MCF 10A (cell line): ENCODE measurements at regions not wholly inside any gene's neighbourhood (a gene's known extent, or its start where the extent isn't known, plus 50 kb on each side); places are given as distances from the start of the nearest gene placed in this dataset.

Experiments
- BruUV-seq: library from RNA; stranded (reverse); fragments of 400-500 nt; replicated peaks from 2 replicates; lab custom pipeline; 2021; lab: Mats Ljungman, UMichigan
- CTCF ChIA-PET: fragments of 300-600 bp; sonication (Branson Sonifier 250); formaldehyde crosslinking; extraction: SDS; loops from one replicate; lab custom pipeline; 2021; ENCODE audit warnings: antibody characterized with exemption, inconsistent platforms; lab: Yijun Ruan, JAX
- POLR2A ChIA-PET: fragments of 300-600, 350-650 bp; sonication (Branson Sonifier 250); formaldehyde crosslinking; extraction: SDS; loops from one replicate; lab custom pipeline; 2020; ENCODE audit warnings: antibody characterized with exemption, inconsistent platforms; lab: Yijun Ruan, JAX
- DNase-seq: peaks from one replicate; pipeline ENCODE4 v3.0.0-alpha.2; 2018; ENCODE audit not compliant: unreplicated experiment
- H3K27ac Mint-ChIP-seq: one replicate; pipeline ENCODE4 v1.8.0; 2022; ENCODE audit warnings: mild to moderate bottlenecking, low read depth, mixed read lengths; ENCODE audit not compliant: unreplicated experiment
- H3K27me3 Mint-ChIP-seq: one replicate; pipeline ENCODE4 v1.8.0; 2022; ENCODE audit warnings: mixed read lengths; ENCODE audit not compliant: insufficient read depth, unreplicated experiment
- H3K36me3 Mint-ChIP-seq: one replicate; pipeline ENCODE4 v1.8.0; 2022; ENCODE audit warnings: mild to moderate bottlenecking, moderate library complexity, mixed read lengths; ENCODE audit not compliant: insufficient read depth, unreplicated experiment
- H3K4me1 Mint-ChIP-seq: one replicate; pipeline ENCODE4 v1.8.0; 2022; ENCODE audit warnings: mixed read lengths; ENCODE audit not compliant: insufficient read depth, unreplicated experiment
- H3K4me3 Mint-ChIP-seq: one replicate; pipeline ENCODE4 v1.8.0; 2022; ENCODE audit warnings: mild to moderate bottlenecking, moderate library complexity, mixed read lengths; ENCODE audit not compliant: unreplicated experiment
- H3K9me3 Mint-ChIP-seq: one replicate; pipeline ENCODE4 v1.8.0; 2022; ENCODE audit warnings: mixed read lengths; ENCODE audit not compliant: unreplicated experiment
- CTCF ChIP-seq: fragments of 200-600 bp; IDR thresholded peaks from one replicate; pipeline ENCODE4 v1.8.0; 2022; ENCODE audit warnings: antibody characterized with exemption, mild to moderate bottlenecking; ENCODE audit not compliant: unreplicated experiment
- intact Hi-C: fragments of 100-400 bp; cut with micrococcal nuclease; formaldehyde crosslinking; loops from 2 replicates; pipeline ENCODE4 v1.14.1; 2022

GRCh38 chr4:60034361-60034760 lies 1165.8 kb upstream of the ADGRL3 start:
- no peaks in the 10 kb centered on the region for H3K4me1 Mint-ChIP-seq
- ChIA-PET POLR2A (no interaction called here), CTCF (no interaction called here)
- intact Hi-C loops = no loop called here
- no peak overlapping the region for H3K4me3 Mint-ChIP-seq
- BruUV-seq = no TSS peak
- no peak overlapping the region for H3K27ac Mint-ChIP-seq
- H3K27me3 Mint-ChIP-seq = no peaks in the 10 kb centered on the region
- TF ChIP-seq CTCF = no peak
- no peaks in the 10 kb centered on the region for H3K9me3 Mint-ChIP-seq
- H3K36me3 Mint-ChIP-seq = no peaks in the 10 kb centered on the region
- no peak for DNase-seq

- intact Hi-C loops = no loop called here
- Mint-ChIP-seq H3K36me3 (no peaks in the 10 kb centered on the region), H3K4me3 (no peak overlapping the region), H3K27ac (no peak overlapping the region), H3K9me3 (no peaks in the 10 kb centered on the region), H3K27me3 (no peaks in the 10 kb centered on the region), H3K4me1 (peaks cover 10% of the 10 kb centered on the region)
- ChIA-PET POLR2A (interaction anchor here (2.5 kb wide), 1 partner anchor 12 kb away, joined by 10 read pairs; no protein-coding TSS in a partner anchor), CTCF (no interaction called here)
- peak; percentile 31 for DNase-seq
- no TSS peak for BruUV-seq
- no peak for TF ChIP-seq CTCF
Observed at GRCh38 chr4:60039908-60040307, 1160.2 kb upstream of the ADGRL3 start.

- intact Hi-C loops = no loop called here
- Mint-ChIP-seq H3K36me3 (no peaks in the 10 kb centered on the region), H3K4me3 (no peak overlapping the region)
Observed at GRCh38 chr4:60042231-60042652, 1157.9 kb upstream of the ADGRL3 start.

GRCh38 chr4:60042941-60043340 lies 1157.2 kb upstream of the ADGRL3 start:
- Mint-ChIP-seq H3K27ac (no peak overlapping the region), H3K4me3 (no peak overlapping the region), H3K9me3 (no peaks in the 10 kb centered on the region), H3K27me3 (no peaks in the 10 kb centered on the region), H3K36me3 (no peaks in the 10 kb centered on the region), H3K4me1 (peaks cover 10% of the 10 kb centered on the region)
- no peak for TF ChIP-seq CTCF
- POLR2A ChIA-PET = no interaction called here
- intact Hi-C loops = no loop called here
- peak; percentile 33 for DNase-seq
- BruUV-seq = no TSS peak
- CTCF ChIA-PET = interaction anchor here (0.5 to 0.7 kb wide), 2 partner anchors 64 to 224 kb away, joined by 3 to 6 read pairs; no protein-coding TSS in a partner anchor

More at GRCh38 chr4:60042231-60042652, 1157.9 kb upstream of the ADGRL3 start:
- H3K27me3 Mint-ChIP-seq = no peaks in the 10 kb centered on the region
- no peak for TF ChIP-seq CTCF
- peaks cover 10% of the 10 kb centered on the region for H3K4me1 Mint-ChIP-seq
- CTCF ChIA-PET = interaction anchor here (0.7 to 0.9 kb wide), 2 partner anchors 52 to 63 kb away, joined by 3 read pairs; no protein-coding TSS in a partner anchor
- POLR2A ChIA-PET = no interaction called here
- no peak overlapping the region for H3K27ac Mint-ChIP-seq
- no TSS peak for BruUV-seq
- no peak for DNase-seq
- H3K9me3 Mint-ChIP-seq = no peaks in the 10 kb centered on the region
